CD1c-positive myeloid dendritic cell (primary cell): ENCODE measurements at regions not wholly inside any gene's neighbourhood (a gene's known extent, or its start where the extent isn't known, plus 50 kb on each side); places are given as distances from the start of the nearest gene placed in this dataset.

Source experiments
- DNase-seq: peaks from one replicate; pipeline ENCODE4 v3.0.0-alpha.2; 2016; ENCODE audit errors: extremely low spot score

GRCh38 chr1:65679773-65680172 is 112.9 kb upstream of the PDE4B start:
- DNase-seq, result no peak

- DNase-seq, result no peak
These were observed 111.6 kb upstream of the PDE4B start for GRCh38 chr1:65681096-65681495.

GRCh38 chr1:65687428-65688214 is 105.1 kb upstream of the PDE4B start:
- peak; percentile 77 for DNase-seq

- no peak for DNase-seq
These were observed 104.5 kb upstream of the PDE4B start for GRCh38 chr1:65688215-65688566.

- no peak for DNase-seq
These were observed 103.8 kb upstream of the PDE4B start for GRCh38 chr1:65688848-65689247.

GRCh38 chr1:65691152-65691900 is 101.4 kb upstream of the PDE4B start:
- peak; percentile 8 for DNase-seq

GRCh38 chr1:65691972-65692371 is 100.7 kb upstream of the PDE4B start:
- DNase-seq, result peak; percentile 5

GRCh38 chr1:65694126-65694525 is 98.6 kb upstream of the PDE4B start:
- no peak for DNase-seq

GRCh38 chr1:65694933-65695332 is 97.8 kb upstream of the PDE4B start:
- DNase-seq, result no peak

GRCh38 chr1:65698590-65698989 is 94.1 kb upstream of the PDE4B start:
- no peak for DNase-seq

GRCh38 chr1:65703853-65704252 is 88.8 kb upstream of the PDE4B start:
- DNase-seq, result no peak

GRCh38 chr1:65704318-65704717 is 88.4 kb upstream of the PDE4B start:
- no peak for DNase-seq

- no peak for DNase-seq
These were observed 74.8 kb upstream of the PDE4B start for GRCh38 chr1:65717815-65718454.

- no peak for DNase-seq
These were observed 73.3 kb upstream of the PDE4B start for GRCh38 chr1:65719391-65719790.

- no peak for DNase-seq
These were observed 70.2 kb upstream of the PDE4B start for GRCh38 chr1:65722461-65722860.

GRCh38 chr1:65724151-65724550 is 68.5 kb upstream of the PDE4B start:
- no peak for DNase-seq

- DNase-seq, result no peak
These were observed 67.6 kb upstream of the PDE4B start for GRCh38 chr1:65725064-65725463.

GRCh38 chr1:65728504-65728903 is 64.2 kb upstream of the PDE4B start:
- no peak for DNase-seq

- no peak for DNase-seq
These were observed 63.4 kb upstream of the PDE4B start for GRCh38 chr1:65729259-65729658.

GRCh38 chr1:65734979-65735378 is 57.7 kb upstream of the PDE4B start:
- DNase-seq, result no peak

GRCh38 chr1:65741993-65742392 is 50.7 kb upstream of the PDE4B start:
- DNase-seq, result no peak
